ENCODE measurements at regions not wholly inside any gene's neighbourhood (a gene's known extent, or its start where the extent isn't known, plus 50 kb on each side); places are given as distances from the start of the nearest gene placed in this dataset.

- TF ChIP-seq CTCF (conservative IDR thresholded peaks at IDR 0.05; ENCODE audit: low read depth, low read length) (no peak), CEBPB (IDR thresholded peaks at IDR 0.05; ENCODE audit: low read depth, low read length) (no peak)
These were observed 892.3 kb upstream of the CHORDC1 start for GRCh38 chr11:91115116-91115515.

Data from IMR-90 (cell line).